PFSK-1 (cell line): ENCODE measurements at regions not wholly inside any gene's neighbourhood (a gene's known extent, or its start where the extent isn't known, plus 50 kb on each side); places are given as distances from the start of the nearest gene placed in this dataset.

Source experiments
- POLR2AphosphoS5 ChIP-seq: IDR thresholded peaks from 2 replicates; pipeline ENCODE4 v1.6.1; 2012; ENCODE audit warnings: low read depth, mild to moderate bottlenecking, control low read depth, low read length, moderate library complexity
- REST ChIP-seq, 2 experiments: IDR thresholded peaks; 2 replicates each; pipeline versions ENCODE4 v1.6.1 to v1.8.0; 2011 to 2012; ENCODE audit warnings: low read depth in 2 of 2, low read length in 2 of 2, control low read depth in 1 of 2, inconsistent platforms in 1 of 2, mild to moderate bottlenecking in 1 of 2, moderate library complexity in 1 of 2; ENCODE audit not compliant: insufficient read depth in 1 of 2
- TAF1 ChIP-seq: IDR thresholded peaks from 2 replicates; pipeline ENCODE4 v1.6.1; 2012; ENCODE audit warnings: low read length, control low read depth, borderline replicate concordance; ENCODE audit not compliant: insufficient read depth

GRCh38 chr2:181255651-181256050, 201.5 kb upstream of the ITGA4 start:
- TF ChIP-seq POLR2AphosphoS5 (no peak), REST (IDR thresholded peaks at IDR 0.05; ENCODE audit: insufficient read depth in 1 of 2, low read depth in 2 of 2, low read length in 2 of 2) (no peak), TAF1 (no peak)
